SK-N-DZ (cell line): ENCODE measurements at regions not wholly inside any gene's neighbourhood (a gene's known extent, or its start where the extent isn't known, plus 50 kb on each side); places are given as distances from the start of the nearest gene placed in this dataset.

Source experiments
- DNase-seq: peaks from one replicate; pipeline ENCODE4 v3.0.0-alpha.2; 2015; ENCODE audit warnings: low spot score

DNA sequence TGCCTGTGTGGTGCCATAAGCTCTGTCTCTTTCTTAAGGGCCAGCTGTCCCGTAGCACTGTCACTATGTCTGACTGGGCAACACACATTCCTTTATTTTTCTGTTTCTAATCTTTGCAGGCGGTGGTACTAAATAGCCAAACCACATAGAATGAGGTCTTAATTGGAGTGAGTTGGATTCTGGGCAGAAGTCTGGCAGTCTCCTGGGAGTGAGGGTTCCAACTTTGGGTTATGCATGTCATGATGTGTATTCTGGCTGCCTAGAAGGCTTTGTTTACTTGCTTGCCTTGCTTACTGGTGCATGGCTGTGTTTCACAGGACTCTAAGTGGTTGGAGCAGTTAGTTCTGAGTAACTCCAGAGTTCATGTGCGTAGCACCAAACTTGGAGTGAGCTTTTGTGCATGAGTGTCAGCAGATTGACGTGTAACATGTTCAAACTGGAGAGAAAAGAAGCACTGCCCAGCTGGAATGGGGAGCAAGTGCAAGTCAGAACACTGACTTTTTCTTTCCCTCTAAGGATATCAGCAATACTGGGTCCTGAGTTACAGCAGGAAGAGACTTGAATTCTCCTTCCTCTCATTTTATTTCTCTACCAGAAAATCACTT lies 185.8 kb downstream of the PCSK1 start:
- DNase-seq, result no peak

DNA sequence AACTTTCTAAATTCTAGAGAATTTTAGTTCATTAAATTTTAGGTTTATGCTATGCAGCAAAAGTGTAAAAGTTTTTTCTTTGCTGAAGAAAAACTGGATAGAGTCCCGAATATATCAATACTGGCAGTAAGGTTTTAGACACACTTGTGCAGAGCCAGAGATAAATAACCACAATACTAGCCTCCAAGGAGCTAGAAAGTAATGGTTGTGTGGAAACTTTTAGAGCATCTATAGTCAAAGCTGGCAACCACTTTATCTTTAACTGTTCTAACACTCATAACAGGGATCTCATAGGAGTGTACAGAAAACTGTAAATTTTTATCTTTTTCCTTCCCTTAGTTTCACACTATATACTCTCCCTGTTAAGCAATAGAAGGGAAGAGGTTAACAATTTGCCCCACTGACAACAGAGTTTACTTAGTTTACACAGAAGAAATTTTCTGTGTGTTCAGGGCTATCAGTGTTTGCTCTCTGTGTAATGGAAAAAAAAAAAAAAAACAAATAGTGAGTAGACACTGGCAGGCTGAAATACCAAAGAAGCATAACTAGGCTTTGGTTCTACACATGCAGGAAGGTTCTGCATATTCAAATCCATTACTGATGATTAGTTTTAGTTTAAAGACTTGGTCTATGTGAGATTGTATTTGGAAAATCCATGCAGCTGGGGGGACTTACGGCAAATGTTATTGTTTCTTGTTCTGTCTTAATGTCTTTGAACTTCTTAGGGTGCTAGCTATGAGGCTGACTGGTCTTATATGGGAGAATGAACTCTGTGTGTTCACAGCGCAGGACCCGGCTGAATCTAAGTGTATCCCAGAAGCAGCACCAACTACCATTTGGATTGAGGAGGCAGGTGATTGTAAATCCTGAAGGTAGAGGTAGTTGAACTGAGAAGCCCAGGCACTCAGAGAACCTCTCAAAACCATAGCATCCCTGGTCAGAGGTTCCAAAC lies 187.6 kb downstream of the PCSK1 start:
- DNase-seq, result no peak

DNA sequence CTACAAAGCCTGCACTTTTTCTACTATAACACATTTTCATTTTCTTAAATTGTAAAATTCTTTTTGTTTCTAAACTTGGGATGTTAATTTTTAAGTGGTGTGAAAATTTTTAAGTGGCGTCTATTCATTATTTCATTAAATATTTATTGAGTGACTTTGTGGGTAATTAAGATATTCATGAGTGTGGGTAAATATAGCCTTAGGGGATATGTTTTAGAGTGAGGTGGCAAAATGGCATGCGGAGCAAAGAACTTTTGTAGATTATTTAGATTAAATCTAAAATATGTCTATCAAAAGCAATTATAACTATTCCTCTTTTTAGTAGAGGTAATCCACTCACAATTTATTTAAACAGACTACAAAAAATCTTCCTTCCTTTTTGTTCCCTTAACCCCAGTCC lies 188.4 kb downstream of the PCSK1 start:
- no peak for DNase-seq

DNA sequence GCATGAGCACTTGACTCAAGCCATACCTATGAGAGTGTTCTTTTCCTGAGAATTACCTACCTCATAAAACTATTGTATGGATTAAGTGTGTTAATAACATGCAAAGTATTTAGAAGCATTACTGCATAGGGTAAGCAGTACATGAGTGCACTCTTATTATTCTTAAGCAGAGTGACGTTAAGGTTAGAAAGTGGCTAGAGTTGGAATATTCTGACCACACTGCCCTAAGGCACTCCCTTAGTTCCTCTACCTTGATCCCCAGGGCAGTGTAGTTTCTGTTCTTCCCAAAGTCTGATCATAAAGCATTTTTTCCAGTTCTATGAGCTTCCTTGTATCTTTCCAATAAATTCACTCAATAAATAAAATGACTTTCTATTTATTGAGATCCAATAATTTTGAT lies 189.2 kb downstream of the PCSK1 start:
- DNase-seq, result no peak

DNA sequence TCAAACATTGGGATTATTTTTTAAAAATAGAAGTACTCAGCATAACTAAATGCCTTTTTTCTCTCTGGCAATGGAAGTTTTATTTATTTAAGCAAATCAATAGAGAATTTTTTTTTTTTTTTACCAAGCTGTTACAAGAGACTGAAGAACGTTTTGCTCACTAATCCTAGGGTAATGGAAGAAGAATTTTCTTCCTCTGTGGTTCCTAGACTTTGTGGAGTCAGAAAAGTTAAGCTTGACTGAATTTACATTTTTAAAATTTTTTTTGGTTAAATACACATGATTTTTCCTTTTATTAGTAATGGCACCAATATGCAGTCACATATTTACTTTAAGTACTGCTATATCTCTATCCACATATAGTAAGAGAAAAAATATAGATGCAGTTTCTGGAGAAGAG lies 189.8 kb downstream of the PCSK1 start:
- no peak for DNase-seq

DNA sequence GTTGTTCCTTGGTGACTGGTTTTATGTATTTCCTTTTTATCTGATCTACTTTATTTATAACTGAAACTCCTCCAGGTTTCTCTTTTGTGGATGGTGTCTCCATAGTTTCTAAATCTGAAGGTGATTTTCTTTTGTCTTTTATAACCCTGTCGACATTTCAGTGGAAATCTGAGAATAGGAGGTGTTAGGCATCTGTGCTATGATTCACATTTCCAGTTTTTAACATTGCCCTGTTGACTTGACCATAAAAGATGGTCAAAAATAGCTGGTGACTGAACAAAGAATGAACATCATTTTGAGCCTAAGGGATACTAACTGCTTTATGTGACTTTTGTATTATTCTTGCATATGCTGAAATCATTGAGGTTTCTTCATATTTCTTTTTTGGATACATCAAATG lies 190.5 kb downstream of the PCSK1 start:
- no peak for DNase-seq

DNA sequence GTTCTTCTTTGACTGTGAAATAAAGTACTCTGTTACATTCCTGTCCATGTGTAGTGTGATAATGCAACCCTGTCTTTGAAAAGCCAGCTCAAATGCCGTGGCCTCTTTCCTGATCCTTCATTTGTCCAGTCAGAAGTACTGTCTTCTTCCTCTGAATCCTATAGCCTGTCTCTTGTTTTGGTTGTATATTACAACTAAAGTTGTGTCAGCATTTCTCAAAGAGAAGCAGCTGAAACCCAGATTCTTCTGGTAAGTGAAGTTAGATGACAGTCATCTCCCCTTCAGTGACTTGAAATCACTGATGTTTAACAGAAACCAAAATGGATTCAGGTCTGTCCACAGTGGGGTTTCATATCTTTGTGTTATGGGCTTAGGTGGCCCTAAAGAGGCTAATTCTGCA lies 196.2 kb downstream of the PCSK1 start:
- DNase-seq, result no peak

DNA sequence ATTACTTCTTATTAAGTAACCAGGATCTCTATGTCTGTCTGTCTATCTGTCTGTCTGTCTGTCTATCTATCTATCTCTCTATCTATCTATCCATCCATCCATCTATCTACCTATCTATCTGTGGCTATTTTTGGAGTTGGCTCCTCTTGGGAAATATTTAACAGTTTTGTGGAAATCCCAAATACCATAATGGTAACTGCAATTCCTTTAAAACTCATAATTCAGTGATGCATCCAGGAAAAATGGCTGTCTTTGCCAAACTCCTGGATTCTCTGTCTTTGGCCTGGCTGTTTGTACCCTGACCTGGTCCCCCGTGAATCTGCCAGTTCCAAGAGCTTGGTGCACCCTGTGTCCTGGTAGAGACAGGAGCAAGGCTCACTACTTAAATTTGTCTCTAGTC lies 197.0 kb downstream of the PCSK1 start:
- no peak for DNase-seq

DNA sequence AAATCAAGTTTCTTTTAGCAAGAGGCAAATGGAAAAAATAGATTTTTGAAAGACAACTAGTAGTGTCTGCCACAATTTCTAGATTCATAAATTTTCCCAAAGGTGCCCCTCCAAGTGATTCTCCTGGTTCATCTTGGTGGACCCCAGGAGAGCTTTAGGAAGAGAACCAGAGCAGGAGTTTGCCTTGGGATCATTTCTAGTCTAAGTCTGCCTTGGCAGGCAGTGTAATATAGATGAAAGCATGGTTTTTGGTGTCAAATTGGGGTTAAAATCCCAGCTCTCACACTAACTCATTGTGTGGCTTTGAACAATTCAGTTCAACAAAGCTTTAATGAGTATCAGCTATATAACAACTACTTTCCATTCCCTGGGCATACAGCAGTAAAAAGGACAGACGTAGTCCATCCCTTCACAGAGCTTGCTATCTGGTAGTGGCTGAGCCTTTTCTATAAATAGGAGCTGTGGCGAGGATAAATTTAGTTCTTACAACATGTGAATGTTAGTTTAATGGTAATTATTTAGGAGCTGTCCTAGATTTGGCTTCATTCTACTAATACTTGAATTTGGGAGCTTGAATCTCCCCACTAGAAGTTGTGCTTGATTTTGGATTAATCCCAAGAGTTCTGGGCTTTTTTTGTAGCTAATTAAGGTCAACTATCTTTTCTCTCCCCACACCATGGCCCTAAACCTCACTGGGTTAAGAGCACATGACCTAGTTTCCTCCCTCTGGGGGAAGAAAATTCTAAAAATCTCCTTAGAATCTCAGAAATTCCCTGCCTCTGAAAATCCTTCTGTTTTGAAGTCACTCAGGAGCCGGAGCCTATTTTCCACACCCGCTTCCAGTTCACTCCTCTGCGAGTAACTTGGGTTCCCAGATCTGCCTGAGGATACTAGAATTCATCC lies 197.8 kb downstream of the PCSK1 start:
- DNase-seq, result no peak

DNA sequence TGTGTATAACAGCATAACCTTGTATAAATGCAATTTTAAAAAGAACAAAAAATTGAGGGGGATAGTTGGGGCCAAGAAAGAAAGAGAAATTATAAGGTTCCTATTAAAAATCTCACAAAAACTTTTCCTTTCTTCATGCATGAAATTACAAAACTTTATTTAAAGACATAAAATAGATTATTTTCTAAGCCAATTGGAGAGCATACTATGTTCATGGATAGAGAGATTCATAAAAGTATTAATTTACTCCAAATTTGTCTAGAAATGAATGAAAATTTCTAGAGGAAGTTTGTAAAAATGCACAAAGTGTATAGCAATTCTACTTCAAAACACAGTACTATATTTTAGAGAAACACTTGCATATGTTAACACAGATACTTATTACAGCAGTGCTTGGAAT lies 200.4 kb downstream of the PCSK1 start:
- no peak for DNase-seq

DNA sequence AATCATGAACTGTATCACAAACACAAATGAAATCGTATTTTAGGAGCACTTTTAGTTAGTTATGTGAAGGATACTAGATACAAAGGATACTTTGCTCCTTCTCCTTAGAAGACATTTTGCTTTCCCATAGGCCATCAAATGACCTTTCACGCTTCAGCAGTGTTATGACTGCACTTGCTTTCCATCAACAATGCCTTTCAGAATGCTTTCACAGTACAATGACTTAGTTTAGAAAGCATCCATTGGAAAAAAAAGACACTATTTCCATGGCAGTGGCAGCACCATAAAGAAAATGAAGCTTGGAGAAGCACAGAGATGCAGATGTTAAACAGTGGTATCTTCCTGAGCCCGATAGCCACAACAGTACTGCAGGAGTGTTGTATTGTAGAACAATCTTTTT lies 203.9 kb downstream of the PCSK1 start:
- DNase-seq, result no peak

DNA sequence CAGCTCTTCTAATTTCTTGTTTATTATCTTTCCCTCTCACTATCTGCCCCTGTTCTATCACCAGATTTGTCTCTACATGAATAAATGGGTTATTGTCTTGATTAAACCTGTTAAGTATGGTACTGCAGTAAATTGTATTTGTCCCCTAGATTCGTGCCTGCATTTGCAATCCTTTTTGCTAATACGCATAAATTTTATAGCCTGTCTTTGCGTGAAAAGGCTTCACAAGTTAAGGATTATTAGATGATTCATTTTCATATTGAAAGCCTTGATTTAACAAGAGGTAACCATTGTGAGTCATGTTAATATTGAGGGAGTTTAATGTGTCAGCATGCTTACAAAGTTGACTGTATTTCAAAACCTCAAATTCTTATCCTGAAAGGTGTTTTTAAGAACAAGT lies 204.6 kb downstream of the PCSK1 start:
- no peak for DNase-seq

DNA sequence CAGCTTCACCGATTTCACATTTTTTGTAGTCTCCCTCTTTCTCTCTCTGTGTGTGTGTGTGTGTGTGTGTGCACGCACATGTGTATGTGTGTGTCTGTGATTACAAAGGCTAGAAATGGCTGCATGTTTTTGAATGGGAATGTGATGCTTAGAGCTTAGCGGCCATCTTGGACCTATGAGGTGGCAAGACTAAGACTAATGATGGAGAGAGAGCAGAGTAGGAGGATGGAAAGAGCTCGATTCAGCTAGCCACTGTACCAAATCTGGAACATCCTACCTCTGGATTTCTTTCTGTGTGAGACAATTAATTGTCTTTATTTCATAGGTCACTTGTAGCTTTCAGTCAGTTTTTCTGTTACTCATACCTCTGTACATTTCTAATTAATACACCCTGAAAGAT lies 205.1 kb downstream of the PCSK1 start:
- no peak for DNase-seq

DNA sequence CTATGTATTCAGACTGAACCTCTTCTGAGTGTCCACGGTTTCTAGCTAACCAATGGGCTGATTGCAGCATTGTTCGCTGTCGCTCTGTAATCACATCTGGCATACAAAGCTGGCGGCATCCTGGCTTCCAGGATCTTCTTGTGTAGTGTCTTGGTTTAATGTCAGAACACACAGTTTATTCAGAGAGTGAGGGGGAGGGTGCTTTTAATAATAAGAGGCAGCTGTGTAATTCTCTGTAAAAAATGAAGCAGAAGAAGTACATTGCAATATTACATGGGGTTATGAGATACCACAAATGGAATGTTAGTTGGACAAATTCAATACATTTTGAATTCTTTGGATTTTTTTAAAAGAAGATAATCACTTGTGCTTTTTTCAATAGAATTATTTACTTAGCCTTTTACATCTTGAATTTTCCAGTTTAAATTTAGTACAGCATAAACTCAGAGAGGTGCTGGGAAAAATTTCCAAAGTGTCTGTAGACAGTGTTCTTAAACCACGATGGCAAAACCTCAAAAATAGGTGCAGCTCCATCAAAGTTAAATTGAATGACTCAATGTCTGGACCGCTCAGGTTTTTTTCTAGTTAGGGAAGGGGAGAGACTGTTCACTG lies 206.0 kb downstream of the PCSK1 start:
- no peak for DNase-seq

DNA sequence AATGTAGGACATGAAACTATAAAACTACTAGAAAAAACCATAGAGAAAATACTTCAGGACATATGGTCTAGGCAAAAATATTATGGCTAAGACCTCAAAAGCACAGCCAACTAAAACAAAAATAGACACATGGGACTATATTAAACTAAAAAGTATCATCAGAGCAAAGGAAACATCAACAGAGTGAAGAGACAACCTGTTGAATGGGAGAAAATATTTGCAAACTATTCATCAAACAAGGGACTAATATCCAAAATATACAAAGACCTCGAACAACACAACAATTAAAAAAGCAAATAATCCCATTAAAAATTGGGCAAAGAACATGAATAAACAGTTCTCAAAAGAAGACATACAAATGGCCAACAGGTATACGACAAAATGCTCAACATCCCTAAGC lies 210.9 kb downstream of the PCSK1 start:
- no peak for DNase-seq

DNA sequence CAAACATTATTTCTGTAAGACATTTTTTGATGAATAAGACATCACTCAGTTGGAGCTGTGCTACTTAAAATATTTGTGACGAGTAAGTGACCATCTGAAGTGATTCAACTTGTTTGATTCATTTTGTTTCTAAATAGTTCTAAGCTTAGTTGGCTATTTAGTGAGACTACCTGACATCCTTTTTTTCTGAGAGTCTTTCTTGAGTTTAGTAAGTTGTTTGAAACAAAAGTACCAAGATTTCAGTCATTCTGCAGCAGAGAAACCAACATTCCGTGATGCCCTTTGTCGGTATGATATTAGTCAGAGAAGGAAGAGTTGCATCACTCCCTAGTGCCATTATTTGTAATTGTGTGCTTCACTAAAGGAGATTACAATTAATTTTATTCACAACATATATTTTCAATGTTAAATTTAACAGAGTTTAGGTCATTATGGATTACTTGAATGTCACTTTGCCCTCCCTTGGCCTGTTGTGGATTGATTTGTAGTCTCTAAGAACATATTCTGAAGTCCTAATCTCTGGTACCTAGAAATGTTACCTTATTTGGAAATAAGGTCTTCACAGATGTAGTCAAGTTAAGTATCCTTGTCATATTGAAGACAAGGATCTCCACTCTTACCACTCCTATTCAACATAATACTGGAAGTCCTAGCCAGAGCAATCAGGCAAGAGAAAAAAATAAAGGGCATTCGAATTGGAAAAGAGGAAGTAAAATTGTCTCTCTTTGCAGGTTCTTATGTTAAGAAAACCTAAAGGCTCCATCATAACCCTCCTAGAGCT lies 212.2 kb downstream of the PCSK1 start:
- no peak for DNase-seq

DNA sequence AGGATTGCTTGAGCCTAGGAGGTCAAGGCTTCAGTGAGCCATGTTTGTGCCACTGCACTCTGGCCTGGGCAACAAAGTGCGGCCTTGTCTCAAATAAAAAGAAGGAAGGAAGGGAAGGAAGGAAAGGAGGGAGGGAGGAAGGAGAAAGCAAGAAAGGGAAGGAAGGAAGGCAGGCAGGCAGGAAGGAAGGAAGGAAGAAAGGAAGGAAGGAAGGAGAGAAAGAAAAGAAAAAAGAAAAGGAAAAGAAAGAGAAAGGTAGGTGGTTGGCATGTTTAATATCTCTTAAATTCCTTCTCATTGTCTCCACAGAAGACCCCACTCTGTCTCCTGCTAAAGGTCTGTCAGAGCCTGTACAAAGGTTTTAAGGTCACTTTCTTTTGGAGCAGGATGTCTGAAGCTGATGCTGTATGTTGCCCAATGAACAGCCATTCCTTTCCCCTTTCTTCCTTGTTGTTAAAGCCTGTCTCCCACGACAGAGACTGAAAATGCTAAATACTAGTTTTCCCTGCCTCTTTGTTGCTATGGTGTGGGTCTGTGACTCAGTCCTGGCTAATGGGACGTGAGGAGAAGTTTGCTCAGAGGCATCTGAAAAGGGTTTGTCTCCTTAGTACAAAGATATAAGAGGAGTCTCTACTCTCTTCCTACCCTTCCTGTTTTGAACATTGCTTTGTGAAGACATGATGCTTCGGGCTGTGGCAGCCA lies 213.3 kb downstream of the PCSK1 start:
- DNase-seq, result no peak

DNA sequence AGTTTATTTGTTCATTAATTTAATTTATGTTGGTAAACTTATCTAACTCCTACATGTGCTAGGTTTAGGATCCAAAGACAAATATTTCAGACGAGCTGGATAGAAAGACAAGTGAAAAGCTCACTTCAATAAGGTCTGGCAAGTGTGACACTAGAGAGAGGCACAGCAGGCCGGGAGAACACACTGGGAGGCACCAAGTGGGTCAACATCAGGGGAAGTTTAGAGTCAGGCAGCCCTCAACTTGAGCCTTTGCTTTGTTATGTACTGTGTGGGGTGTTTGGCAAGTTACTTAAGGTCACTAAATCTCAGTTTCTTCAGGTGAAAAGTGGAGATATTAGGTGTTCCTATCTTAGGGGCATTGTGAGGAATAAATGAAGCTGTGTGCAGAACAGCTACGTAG lies 214.4 kb downstream of the PCSK1 start:
- DNase-seq, result no peak

DNA sequence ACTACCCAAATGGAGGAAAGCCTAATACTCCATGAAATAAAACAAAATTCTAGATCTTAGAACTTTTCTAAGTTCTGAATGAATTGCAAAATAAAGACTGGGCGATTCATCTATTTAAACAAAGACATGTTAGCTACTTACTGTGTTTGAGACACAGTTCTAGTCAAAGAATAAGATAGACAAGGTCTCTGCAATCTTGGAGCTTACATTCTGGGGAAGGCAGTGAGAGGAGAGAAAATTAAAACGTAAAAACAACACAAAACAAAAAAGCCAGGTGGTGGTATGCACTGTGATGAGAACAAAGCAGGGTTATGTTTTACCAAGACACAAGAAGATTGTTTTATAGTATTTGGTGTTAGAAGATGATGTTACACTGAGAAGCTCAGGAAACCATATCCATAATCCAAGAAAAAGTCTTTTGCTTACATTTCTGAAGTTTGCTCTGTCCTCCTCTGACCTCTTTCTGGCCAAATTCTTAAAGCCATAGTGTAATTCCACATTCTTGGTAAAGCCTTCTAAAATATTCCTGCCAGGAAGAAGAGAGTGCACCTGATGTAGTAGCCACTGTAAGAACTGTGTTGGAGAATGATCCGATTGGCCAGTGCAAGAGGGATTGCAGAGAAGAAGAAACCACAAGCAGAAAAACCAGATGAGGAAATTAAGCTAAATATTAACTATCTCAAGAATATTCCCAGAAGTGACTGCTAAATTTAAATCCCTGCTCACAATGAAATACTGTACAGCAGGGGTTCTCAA lies 218.4 kb downstream of the PCSK1 start:
- DNase-seq, result no peak

DNA sequence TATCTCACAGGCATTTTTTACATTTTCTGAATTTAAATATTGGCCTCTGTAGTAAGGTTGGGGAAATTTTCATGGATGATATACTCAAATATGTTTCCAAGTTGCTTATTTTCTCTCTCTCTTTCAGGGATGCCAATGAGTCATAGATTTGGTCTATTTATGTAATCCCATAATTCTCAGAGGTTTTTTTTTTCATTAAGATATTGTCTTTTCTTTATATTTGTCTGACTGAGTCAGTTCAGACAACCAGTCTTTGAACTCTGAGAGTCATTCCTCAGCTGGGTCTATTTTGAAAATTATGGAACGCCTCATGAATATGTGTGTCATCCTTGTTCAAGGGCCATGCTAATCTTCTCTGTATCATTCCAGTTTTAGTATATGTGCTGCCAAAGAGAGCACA lies 223.2 kb downstream of the PCSK1 start:
- DNase-seq, result no peak
